GM20000 (cell line): ENCODE measurements at regions not wholly inside any gene's neighbourhood (a gene's known extent, or its start where the extent isn't known, plus 50 kb on each side); places are given as distances from the start of the nearest gene placed in this dataset.

Source experiments
- DNase-seq: peaks from one replicate; pipeline ENCODE4 v3.0.0; 2012; ENCODE audit warnings: low spot score
- TF ChIP-seq, protein P1 (sequence below): IDR thresholded peaks from 2 replicates; pipeline ENCODE4 v1.5.1; 2012; ENCODE audit warnings: mild to moderate bottlenecking, control low read depth; ENCODE audit errors: extremely low read depth, missing control alignments

DNA sequence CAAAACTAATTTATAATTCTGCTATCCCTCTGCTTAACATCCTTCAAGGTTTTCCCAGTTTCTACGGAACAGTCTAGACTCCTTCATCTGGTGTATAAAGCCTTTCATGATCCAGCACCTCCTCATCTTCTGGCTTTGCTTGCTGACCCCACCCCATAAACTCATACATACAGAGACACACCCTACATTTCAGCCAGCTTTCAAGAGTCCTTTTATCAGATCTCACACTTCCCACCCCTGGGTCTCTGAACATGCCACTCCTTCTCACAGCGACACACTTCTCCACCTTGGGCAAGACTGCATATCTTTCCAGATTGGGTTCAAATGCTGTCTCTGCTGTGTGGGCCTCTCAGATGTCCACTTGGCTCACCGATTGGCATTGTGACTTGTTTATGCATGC, 166.8 kb upstream of the LPP start:
- DNase-seq = no peak
- TF ChIP-seq, protein P1, sequence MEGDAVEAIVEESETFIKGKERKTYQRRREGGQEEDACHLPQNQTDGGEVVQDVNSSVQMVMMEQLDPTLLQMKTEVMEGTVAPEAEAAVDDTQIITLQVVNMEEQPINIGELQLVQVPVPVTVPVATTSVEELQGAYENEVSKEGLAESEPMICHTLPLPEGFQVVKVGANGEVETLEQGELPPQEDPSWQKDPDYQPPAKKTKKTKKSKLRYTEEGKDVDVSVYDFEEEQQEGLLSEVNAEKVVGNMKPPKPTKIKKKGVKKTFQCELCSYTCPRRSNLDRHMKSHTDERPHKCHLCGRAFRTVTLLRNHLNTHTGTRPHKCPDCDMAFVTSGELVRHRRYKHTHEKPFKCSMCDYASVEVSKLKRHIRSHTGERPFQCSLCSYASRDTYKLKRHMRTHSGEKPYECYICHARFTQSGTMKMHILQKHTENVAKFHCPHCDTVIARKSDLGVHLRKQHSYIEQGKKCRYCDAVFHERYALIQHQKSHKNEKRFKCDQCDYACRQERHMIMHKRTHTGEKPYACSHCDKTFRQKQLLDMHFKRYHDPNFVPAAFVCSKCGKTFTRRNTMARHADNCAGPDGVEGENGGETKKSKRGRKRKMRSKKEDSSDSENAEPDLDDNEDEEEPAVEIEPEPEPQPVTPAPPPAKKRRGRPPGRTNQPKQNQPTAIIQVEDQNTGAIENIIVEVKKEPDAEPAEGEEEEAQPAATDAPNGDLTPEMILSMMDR = no peak

DNA sequence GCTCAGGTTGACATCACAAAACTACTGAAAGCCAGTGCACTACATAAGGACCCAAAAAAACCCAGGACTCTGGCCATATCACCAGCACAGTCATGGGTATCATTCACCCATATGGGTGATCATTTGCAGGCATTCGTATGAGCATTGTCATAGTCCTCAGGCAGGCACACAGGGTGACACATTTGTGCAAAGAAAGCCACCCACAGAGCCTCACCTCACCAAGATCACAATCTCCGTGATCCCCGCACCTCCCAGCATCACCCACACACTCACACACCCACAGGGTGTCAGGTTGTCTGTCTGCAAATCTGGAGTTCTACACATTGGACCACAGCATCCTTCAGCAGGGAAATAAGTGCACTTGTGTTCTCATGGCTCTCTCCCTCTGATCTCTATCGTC, 166.0 kb upstream of the LPP start:
- no peak for DNase-seq
- TF ChIP-seq, protein P1 = no peak

DNA sequence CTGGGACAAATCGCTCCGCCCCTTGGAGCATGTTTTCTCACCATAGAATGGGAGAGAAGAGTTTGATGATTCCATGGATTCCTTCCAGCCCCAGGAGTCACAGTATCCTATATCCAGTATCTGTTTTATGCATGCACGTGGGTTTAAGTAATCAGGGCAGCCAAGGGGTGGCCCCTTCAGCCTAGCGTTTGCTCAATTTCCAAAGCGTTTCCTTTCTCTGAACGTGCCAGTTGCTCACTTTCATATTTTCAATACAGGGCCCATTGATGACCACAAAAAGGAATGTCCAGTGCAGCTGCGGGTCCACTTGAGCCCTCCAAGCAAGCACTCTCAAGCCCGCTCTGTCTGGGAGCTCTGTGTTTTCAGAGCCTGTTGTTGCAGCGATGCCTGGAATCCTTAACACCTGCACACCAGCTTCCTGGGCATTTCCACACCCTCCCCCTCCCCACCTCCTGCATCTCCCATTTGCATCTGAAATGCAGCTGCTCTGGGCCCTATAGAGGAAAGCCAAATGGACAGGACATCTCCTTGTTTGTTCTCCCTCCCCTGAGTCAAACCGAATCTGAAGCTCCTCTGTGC, 164.3 kb upstream of the LPP start:
- TF ChIP-seq, protein P1 = no peak
- DNase-seq = no peak

DNA sequence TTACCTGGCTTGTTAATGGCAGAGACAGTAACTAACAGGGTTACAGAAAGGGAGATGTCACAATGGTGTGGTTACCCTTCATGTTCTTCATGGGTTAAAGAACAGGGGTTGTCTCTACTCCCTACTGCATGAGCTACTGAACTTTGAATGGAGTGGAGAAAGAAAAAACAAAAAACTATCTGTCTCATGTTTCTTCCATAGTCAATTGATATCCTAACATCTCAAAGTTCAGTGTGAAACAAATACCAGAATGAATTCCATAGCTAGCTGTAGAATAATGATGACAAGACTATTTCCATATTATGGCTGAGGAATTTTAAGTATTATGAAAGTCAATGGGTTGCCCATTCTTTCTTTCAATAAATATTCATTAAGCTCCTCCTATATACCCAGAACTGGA, 161.3 kb upstream of the LPP start:
- TF ChIP-seq, protein P1 = no peak
- DNase-seq = no peak

DNA sequence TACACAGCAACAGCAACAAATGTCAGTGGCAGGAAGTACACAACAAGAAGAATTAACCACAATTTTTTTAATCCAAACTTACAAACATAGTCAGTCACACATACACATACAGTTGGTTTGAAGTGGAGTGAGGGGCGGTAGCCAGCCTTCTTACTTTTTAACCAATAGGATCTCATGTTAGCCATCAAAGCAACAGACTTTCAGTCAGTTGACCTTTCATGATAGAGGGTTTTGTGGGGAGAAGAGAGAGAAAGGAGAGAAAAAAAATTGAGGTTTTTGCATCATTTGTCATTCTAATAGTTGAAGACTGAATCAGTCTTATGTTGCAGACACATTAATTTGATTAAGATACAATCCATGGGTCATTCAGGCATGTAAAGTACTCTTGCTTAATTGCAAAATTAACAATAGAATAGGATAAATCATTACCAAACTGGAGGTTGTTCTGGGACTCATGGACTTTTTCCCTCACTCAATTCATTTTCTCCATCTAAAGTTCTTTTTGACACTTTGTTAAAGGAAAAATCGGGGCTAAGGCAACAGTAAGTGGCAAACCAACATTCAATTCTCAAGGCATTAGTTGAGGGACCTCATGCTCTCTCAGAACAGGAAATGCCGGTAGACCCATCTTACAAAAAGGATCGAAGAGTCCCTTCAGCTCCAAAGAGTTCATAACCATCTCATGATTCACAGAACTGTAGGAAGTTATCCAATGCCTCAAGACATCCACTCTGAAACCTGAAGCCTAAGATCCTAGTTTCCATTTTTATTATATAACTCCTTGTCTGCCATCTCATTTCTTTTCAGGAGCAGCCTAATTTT, 159.5 kb upstream of the LPP start:
- TF ChIP-seq, protein P1 = no peak

DNA sequence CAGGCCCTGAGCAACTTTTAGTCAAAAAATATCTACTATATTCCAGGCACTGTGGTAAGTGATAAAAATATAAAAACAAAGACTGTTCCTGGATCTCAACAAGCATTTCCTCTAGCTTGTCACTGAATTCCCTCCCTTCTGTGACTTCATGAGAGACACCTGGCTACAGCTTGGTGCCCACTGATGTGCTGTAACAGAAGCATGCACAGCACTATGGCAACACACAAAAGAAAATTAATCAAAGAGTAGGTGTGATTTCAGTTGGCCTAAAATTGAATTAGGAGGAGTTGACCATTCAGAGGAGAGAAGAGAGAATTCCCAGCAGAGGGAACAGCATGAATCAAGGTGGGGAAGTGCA, 158.9 kb upstream of the LPP start:
- TF ChIP-seq, protein P1 = no peak
- DNase-seq = no peak

More for the DNA sequence above, 159.5 kb upstream of the LPP start:
- no peak for DNase-seq

DNA sequence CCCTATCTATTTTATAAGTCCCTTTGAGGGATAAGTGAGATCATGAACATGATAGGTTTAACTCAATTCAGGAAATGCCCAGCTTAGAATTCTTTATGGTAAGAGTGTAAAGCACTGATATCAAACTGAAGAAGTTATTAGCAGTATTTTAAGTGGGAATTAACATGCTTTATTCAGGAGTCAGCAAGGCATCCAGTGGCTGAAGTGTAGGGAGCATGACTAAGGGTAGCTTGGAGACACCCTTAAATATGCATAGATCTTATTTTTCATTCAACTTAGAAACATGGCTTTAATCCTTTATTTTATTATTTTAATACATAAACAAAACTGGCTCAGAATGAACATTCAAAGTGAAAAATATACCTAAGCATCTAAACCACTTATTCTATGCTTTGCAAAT, 158.3 kb upstream of the LPP start:
- no peak for DNase-seq
- TF ChIP-seq, protein P1 = no peak
